ENCODE measurements at regions not wholly inside any gene's neighbourhood (a gene's known extent, or its start where the extent isn't known, plus 50 kb on each side); places are given as distances from the start of the nearest gene placed in this dataset.
"Not testable (repeated sequence)": the region's sequence is repeated elsewhere in the genome, so short reads cannot be mapped to it uniquely, and the experiment has no call there.

GRCh38 chr16:32947336-32947735, 246.7 kb upstream of the TP53TG3C start:
- H3K4me3 ChIP-seq (ENCODE audit: low read depth, low read length); DNase-seq (ENCODE audit: low read depth): not testable (repeated sequence)

DNA sequence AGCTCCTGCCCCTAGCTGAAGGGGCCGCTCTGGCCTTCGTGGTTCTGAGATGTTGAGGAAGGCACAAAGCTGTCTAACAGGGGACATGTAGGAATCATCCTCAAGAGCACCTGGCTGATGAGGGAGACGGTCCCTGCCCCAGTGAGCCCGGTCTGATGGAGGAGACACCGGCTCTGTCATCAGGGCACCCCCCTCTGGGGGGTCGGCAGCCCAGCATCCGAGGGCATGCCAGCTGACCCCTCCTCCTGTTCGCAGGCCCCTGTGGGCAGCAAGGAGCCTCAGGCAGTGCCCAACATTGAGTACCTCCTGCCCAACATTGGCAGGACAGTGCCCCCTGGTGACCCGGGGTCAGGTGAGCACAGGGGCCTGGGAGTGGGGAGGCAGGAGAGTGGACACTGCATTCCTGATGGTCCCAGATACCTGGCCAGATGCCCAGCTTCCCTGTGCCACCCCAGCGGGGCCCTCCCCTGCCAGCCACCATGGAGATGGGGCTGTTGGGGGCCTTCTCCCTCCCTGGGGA, 247.9 kb upstream of the TP53TG3C start:
- not testable (repeated sequence) for H3K4me3 ChIP-seq (ENCODE audit: low read depth, low read length); DNase-seq (ENCODE audit: low read depth)

- not testable (repeated sequence) for DNase-seq (ENCODE audit: low read depth); H3K4me3 ChIP-seq (ENCODE audit: low read depth, low read length)
Observed at GRCh38 chr16:32945311-32945710, 248.7 kb upstream of the TP53TG3C start.

DNA sequence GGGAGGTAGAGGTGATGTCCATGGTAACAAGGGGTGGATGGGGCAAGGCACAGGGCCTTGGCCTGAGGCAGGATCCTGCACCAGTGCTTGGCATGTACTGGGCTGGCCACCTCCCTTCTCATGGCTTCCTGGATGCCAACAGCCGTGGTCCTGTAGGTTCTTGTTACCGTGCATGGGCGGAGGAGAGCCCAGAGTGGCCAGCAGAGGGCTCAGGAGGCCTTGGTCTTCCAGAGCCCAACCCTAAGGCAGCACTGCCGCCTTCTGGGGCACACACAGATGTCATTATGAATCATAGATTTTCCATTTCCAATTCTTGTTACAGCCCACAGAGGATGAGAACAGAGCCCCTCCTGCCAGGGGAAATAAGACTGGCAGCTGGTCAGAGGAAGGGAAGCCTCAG, 254.2 kb upstream of the TP53TG3C start:
- H3K4me3 ChIP-seq (ENCODE audit: low read depth, low read length); DNase-seq (ENCODE audit: low read depth): not testable (repeated sequence)

DNA sequence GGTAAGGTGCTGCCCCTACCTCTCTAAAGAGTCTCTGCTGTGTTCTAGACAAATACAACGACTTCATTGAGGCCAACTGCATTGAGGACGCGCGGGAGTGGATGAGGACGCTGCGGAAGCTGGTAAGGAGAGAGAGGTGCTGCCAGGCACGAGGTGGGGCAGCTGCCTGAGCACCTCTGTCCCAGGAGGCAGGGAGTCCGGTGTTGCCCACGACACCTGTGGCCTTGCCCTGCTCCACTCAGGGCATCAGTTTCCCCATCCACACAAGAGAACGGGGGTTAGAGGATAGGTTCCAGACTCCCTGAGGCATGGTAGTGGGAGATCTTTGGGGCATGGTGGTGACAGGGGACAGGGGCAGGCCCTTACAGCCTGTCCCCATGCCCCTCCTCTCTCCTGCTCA, 256.1 kb upstream of the TP53TG3C start:
- H3K4me3 ChIP-seq (ENCODE audit: low read depth, low read length); DNase-seq (ENCODE audit: low read depth): not testable (repeated sequence)

- DNase-seq (ENCODE audit: low read depth); H3K4me3 ChIP-seq (ENCODE audit: low read depth, low read length): not testable (repeated sequence)
Observed at GRCh38 chr16:32932240-32933040, 256.5 kb upstream of the TP53TG3 start.

GRCh38 chr16:32925192-32925591, 249.2 kb upstream of the TP53TG3 start:
- not testable (repeated sequence) for H3K4me3 ChIP-seq (ENCODE audit: low read depth, low read length); DNase-seq (ENCODE audit: low read depth)

GRCh38 chr16:32922578-32922977, 246.6 kb upstream of the TP53TG3 start:
- not testable (repeated sequence) for H3K4me3 ChIP-seq (ENCODE audit: low read depth, low read length)
- DNase-seq (ENCODE audit: low read depth), result peak; percentile 0

GRCh38 chr16:32915346-32915745, 239.4 kb upstream of the TP53TG3 start:
- not testable (repeated sequence) for DNase-seq (ENCODE audit: low read depth); H3K4me3 ChIP-seq (ENCODE audit: low read depth, low read length)
- peak; percentile 35 for TF ChIP-seq CTCF (IDR thresholded peaks at IDR 0.05; ENCODE audit: insufficient read depth, low read depth, low read length)

GRCh38 chr16:32897782-32898181, 221.8 kb upstream of the TP53TG3 start:
- H3K4me3 ChIP-seq (ENCODE audit: low read depth, low read length); DNase-seq (ENCODE audit: low read depth): not testable (repeated sequence)
- peak; percentile 26 for TF ChIP-seq CTCF (IDR thresholded peaks at IDR 0.05; ENCODE audit: insufficient read depth, low read depth, low read length)

DNA sequence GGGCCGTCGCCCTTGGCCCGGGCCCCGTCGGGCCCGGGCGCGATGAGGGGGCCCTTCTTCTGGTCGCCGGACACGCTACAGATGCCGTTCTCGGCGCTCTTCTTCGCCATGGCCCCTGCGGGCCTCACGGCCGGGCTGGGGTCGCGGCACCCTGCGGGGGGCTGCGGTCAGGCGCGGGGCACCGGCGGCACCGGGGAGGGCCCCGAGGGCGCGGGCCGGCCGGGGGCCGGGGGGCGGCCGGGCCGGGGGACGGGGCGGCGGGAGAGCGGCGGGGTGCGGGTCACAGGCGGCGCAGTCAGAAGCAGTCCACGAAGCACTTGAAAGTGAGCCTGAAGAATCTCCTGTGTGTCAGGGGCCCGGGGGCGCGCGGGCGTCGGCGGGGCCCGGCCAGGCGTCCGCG, 209.4 kb upstream of the TP53TG3 start:
- not testable (repeated sequence) for H3K4me3 ChIP-seq (ENCODE audit: low read depth, low read length); DNase-seq (ENCODE audit: low read depth)

DNA sequence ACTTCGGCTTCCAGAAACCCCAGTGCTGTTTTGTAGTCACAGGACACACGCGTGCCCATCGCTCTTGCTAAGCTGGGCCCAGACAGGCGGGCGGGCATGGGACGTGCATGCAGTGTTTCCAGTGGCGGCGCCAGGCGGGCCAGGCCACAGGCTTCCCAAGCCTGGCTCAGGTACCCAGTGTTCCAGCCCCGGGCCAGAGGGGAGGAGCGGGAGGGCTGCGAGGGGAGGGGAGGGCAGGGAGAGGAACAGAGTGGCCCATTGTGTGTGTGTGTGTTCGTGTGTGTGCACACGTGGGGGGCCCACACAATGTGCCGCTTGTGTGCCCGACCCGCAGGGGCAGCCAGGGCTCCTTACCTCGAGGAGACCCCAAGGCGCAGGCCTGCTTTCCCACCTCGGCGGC, 208.6 kb upstream of the TP53TG3 start:
- not testable (repeated sequence) for H3K4me3 ChIP-seq (ENCODE audit: low read depth, low read length); DNase-seq (ENCODE audit: low read depth)

- DNase-seq (ENCODE audit: low read depth); H3K4me3 ChIP-seq (ENCODE audit: low read depth, low read length): not testable (repeated sequence)
Observed at GRCh38 chr16:32882328-32882857, 206.4 kb upstream of the TP53TG3 start.

DNA sequence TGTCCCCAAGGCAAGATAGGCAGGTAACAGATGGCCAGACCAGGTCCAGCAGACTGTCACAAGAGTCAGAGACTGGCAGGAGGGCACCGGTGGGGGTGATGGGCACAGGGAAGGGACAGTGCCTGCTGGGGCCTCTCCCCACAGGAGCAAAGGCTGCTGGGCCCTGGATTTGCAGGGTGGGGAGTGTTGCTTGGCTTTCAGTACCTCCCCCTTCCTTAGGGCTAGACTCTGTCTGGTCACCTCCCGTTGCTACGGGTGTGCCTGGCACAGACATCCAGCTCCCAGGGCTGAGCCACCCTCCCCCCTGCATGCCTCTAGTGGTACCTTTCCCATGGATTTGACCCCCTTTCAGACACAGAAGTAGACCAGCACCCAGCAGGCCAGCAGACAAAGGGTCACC, 205.7 kb upstream of the TP53TG3 start:
- not testable (repeated sequence) for DNase-seq (ENCODE audit: low read depth); H3K4me3 ChIP-seq (ENCODE audit: low read depth, low read length)

- not testable (repeated sequence) for DNase-seq (ENCODE audit: low read depth); H3K4me3 ChIP-seq (ENCODE audit: low read depth, low read length)
Observed at GRCh38 chr16:32880009-32880408, 204.0 kb upstream of the TP53TG3 start.

DNA sequence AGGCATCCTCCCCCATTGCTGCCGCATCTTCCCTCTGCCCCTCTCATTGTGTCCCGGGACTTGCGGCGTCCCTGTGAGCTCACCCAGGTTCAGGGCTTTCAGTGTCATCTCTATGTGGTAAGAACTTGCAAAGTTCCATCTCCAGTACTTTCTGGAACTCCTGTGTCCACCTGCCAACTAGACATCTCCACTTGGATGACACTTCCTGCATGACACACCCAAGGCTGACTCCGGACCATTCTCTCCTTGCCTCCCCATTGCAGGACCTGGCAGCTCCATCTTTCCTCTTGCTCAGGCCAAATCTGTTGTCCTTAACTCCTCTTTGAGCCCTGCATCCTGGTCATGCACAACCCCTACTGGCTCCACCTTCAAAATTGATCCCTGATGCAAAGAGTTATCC, 200.8 kb upstream of the TP53TG3 start:
- not testable (repeated sequence) for H3K4me3 ChIP-seq (ENCODE audit: low read depth, low read length); DNase-seq (ENCODE audit: low read depth)

- not testable (repeated sequence) for H3K4me3 ChIP-seq (ENCODE audit: low read depth, low read length); DNase-seq (ENCODE audit: low read depth)
Observed at GRCh38 chr16:32873783-32874182, 197.8 kb upstream of the TP53TG3 start.

All from fibroblast of villous mesenchyme (primary cell).